NT2/D1 (cell line): ENCODE measurements at regions not wholly inside any gene's neighbourhood (a gene's known extent, or its start where the extent isn't known, plus 50 kb on each side); places are given as distances from the start of the nearest gene placed in this dataset.
A peak's percentile ranks its signal among the peaks of the same experiment; 100 is the strongest.

ENCODE experiments used
- DNase-seq: peaks from one replicate; pipeline ENCODE4 v3.0.0-alpha.2; 2011; ENCODE audit warnings: low read depth, low spot score
- H3K27me3 ChIP-seq: 2 replicates; pipeline ENCODE4 v1.6.0; 2011; ENCODE audit warnings: mild to moderate bottlenecking; ENCODE audit not compliant: insufficient read length, insufficient read depth
- H3K36me3 ChIP-seq: 2 replicates; pipeline ENCODE4 v1.6.1; 2011; ENCODE audit warnings: mild to moderate bottlenecking, low read length, mixed read lengths; ENCODE audit not compliant: insufficient read depth, insufficient read length
- H3K4me1 ChIP-seq: 2 replicates; pipeline ENCODE4 v1.5.1; 2011; ENCODE audit not compliant: insufficient read depth, insufficient read length
- H3K4me3 ChIP-seq: 2 replicates; pipeline ENCODE4 v1.5.1; 2011; ENCODE audit warnings: low read depth; ENCODE audit not compliant: insufficient read length
- H3K9ac ChIP-seq: 2 replicates; pipeline ENCODE4 v1.6.0; 2011; ENCODE audit warnings: low read depth; ENCODE audit not compliant: insufficient read length
- H3K9me3 ChIP-seq: 2 replicates; pipeline ENCODE4 v1.5.1; 2011; ENCODE audit warnings: mild to moderate bottlenecking, low read length; ENCODE audit not compliant: insufficient read depth
- SUZ12 ChIP-seq: IDR thresholded peaks from 2 replicates; pipeline ENCODE4 v1.6.1; 2011; ENCODE audit not compliant: insufficient read length, insufficient read depth; ENCODE audit errors: extremely low read depth
- YY1 ChIP-seq: IDR thresholded peaks from 2 replicates; pipeline ENCODE4 v1.6.1; 2011; ENCODE audit not compliant: insufficient read length, insufficient read depth
- ZNF274 ChIP-seq: IDR thresholded peaks from 2 replicates; pipeline ENCODE4 v1.6.1; 2011; ENCODE audit warnings: mild to moderate bottlenecking, low read depth, low read length

- Histone ChIP-seq H3K9me3 (no peaks in the 10 kb centered on the region), H3K4me3 (no peak overlapping the region), H3K9ac (no peak overlapping the region), H3K4me1 (no peaks in the 10 kb centered on the region), H3K36me3 (no peaks in the 10 kb centered on the region), H3K27me3 (no peaks in the 10 kb centered on the region)
- DNase-seq, result no peak
- TF ChIP-seq ZNF274, result no peak
- TF ChIP-seq YY1, result no peak
- TF ChIP-seq SUZ12, result no peak
Observed at GRCh38 chr3:99542767-99543518, 95.5 kb upstream of the COL8A1 start.

GRCh38 chr3:99541181-99541580 is 97.2 kb upstream of the COL8A1 start:
- Histone ChIP-seq H3K4me3 (no peak overlapping the region), H3K27me3 (no peaks in the 10 kb centered on the region), H3K9ac (no peak overlapping the region), H3K9me3 (no peaks in the 10 kb centered on the region), H3K36me3 (no peaks in the 10 kb centered on the region), H3K4me1 (no peaks in the 10 kb centered on the region)
- no peak for DNase-seq
- TF ChIP-seq ZNF274, result no peak
- TF ChIP-seq YY1, result no peak
- TF ChIP-seq SUZ12, result no peak

GRCh38 chr3:99537416-99537815 is 101.0 kb upstream of the COL8A1 start:
- Histone ChIP-seq H3K4me1 (no peaks in the 10 kb centered on the region), H3K9ac (no peak overlapping the region), H3K36me3 (no peaks in the 10 kb centered on the region), H3K27me3 (no peaks in the 10 kb centered on the region), H3K4me3 (no peak overlapping the region), H3K9me3 (no peaks in the 10 kb centered on the region)
- TF ChIP-seq ZNF274, result no peak
- no peak for TF ChIP-seq SUZ12
- TF ChIP-seq YY1, result no peak
- DNase-seq, result no peak

GRCh38 chr3:99536555-99537314 is 101.7 kb upstream of the COL8A1 start:
- no peaks in the 10 kb centered on the region for H3K9me3 ChIP-seq
- H3K4me3 ChIP-seq, result no peak overlapping the region
- no peak for DNase-seq
- H3K27me3 ChIP-seq, result no peaks in the 10 kb centered on the region
- no peaks in the 10 kb centered on the region for H3K36me3 ChIP-seq
- TF ChIP-seq ZNF274 (no peak), SUZ12 (no peak), YY1 (no peak)
- no peak overlapping the region for H3K9ac ChIP-seq
- H3K4me1 ChIP-seq, result no peaks in the 10 kb centered on the region

- Histone ChIP-seq H3K4me1 (no peaks in the 10 kb centered on the region), H3K4me3 (no peak overlapping the region), H3K9me3 (no peaks in the 10 kb centered on the region), H3K9ac (no peak overlapping the region), H3K36me3 (no peaks in the 10 kb centered on the region), H3K27me3 (no peaks in the 10 kb centered on the region)
- TF ChIP-seq SUZ12 (no peak), YY1 (no peak), ZNF274 (no peak)
- no peak for DNase-seq
Observed at GRCh38 chr3:99534951-99535704, 103.3 kb upstream of the COL8A1 start.

GRCh38 chr3:99532246-99532645 is 106.1 kb upstream of the COL8A1 start:
- Histone ChIP-seq H3K9me3 (no peaks in the 10 kb centered on the region), H3K36me3 (no peaks in the 10 kb centered on the region), H3K9ac (no peak overlapping the region), H3K4me3 (no peak overlapping the region), H3K4me1 (no peaks in the 10 kb centered on the region), H3K27me3 (no peaks in the 10 kb centered on the region)
- no peak for TF ChIP-seq YY1
- no peak for TF ChIP-seq SUZ12
- TF ChIP-seq ZNF274, result no peak
- peak; percentile 77 for DNase-seq

- Histone ChIP-seq H3K9ac (no peak overlapping the region), H3K4me3 (no peak overlapping the region), H3K27me3 (no peaks in the 10 kb centered on the region), H3K36me3 (no peaks in the 10 kb centered on the region), H3K4me1 (no peaks in the 10 kb centered on the region), H3K9me3 (no peaks in the 10 kb centered on the region)
- TF ChIP-seq SUZ12 (no peak), ZNF274 (no peak), YY1 (no peak)
- DNase-seq, result no peak
Observed at GRCh38 chr3:99529265-99529664, 109.1 kb upstream of the COL8A1 start.
